Stimulated activated CD4-positive, alpha-beta T cell treated with anti-CD3 and anti-CD28 coated beads, TNF-alpha, amount 100 ng/mL, for 48 hours (primary cell): ENCODE measurements at regions not wholly inside any gene's neighbourhood (a gene's known extent, or its start where the extent isn't known, plus 50 kb on each side); places are given as distances from the start of the nearest gene placed in this dataset.

ENCODE experiments used
- DNase-seq, 3 donors: peaks; one replicate each; pipeline ENCODE4 v3.0.0-alpha.2; 2020; ENCODE audit warnings: low read depth in 3 of 3

- no peak for DNase-seq
These were observed 214.2 kb downstream of the LACC1 start for GRCh38 chr13:44093607-44094564.

GRCh38 chr13:44096901-44097300 is 217.2 kb downstream of the LACC1 start:
- DNase-seq = no peak

- no peak for DNase-seq
These were observed 218.9 kb downstream of the LACC1 start for GRCh38 chr13:44098559-44098958.

- DNase-seq = no peak
These were observed 221.8 kb downstream of the LACC1 start for GRCh38 chr13:44101347-44102083.

- DNase-seq = no peak
These were observed 223.9 kb downstream of the LACC1 start for GRCh38 chr13:44103429-44104196.

GRCh38 chr13:44104197-44104490 is 224.4 kb downstream of the LACC1 start:
- DNase-seq = no peak

GRCh38 chr13:44104969-44105368 is 225.3 kb downstream of the LACC1 start:
- DNase-seq = no peak

- DNase-seq = no peak
These were observed 226.8 kb downstream of the LACC1 start for GRCh38 chr13:44106266-44107152.

GRCh38 chr13:44107357-44108121 is 227.8 kb downstream of the LACC1 start:
- DNase-seq = no peak

- no peak for DNase-seq
These were observed 228.7 kb downstream of the LACC1 start for GRCh38 chr13:44108331-44108858.

- no peak for DNase-seq
These were observed 230.5 kb downstream of the LACC1 start for GRCh38 chr13:44110091-44110621.

GRCh38 chr13:44111701-44112100 is 232.0 kb downstream of the LACC1 start:
- DNase-seq = no peak

- DNase-seq = no peak
These were observed 233.1 kb downstream of the LACC1 start for GRCh38 chr13:44112700-44113329.

GRCh38 chr13:44116562-44117332 is 237.0 kb downstream of the LACC1 start:
- no peak for DNase-seq

GRCh38 chr13:44117351-44117750 is 237.6 kb downstream of the LACC1 start:
- DNase-seq = no peak

- no peak for DNase-seq
These were observed 238.1 kb downstream of the LACC1 start for GRCh38 chr13:44117816-44118215.

GRCh38 chr13:44118881-44119280 is 239.2 kb downstream of the LACC1 start:
- DNase-seq = no peak

- no peak for DNase-seq
These were observed 240.3 kb downstream of the LACC1 start for GRCh38 chr13:44120043-44120442.
